ENCODE measurements at regions not wholly inside any gene's neighbourhood (a gene's known extent, or its start where the extent isn't known, plus 50 kb on each side); places are given as distances from the start of the nearest gene placed in this dataset.

DNA sequence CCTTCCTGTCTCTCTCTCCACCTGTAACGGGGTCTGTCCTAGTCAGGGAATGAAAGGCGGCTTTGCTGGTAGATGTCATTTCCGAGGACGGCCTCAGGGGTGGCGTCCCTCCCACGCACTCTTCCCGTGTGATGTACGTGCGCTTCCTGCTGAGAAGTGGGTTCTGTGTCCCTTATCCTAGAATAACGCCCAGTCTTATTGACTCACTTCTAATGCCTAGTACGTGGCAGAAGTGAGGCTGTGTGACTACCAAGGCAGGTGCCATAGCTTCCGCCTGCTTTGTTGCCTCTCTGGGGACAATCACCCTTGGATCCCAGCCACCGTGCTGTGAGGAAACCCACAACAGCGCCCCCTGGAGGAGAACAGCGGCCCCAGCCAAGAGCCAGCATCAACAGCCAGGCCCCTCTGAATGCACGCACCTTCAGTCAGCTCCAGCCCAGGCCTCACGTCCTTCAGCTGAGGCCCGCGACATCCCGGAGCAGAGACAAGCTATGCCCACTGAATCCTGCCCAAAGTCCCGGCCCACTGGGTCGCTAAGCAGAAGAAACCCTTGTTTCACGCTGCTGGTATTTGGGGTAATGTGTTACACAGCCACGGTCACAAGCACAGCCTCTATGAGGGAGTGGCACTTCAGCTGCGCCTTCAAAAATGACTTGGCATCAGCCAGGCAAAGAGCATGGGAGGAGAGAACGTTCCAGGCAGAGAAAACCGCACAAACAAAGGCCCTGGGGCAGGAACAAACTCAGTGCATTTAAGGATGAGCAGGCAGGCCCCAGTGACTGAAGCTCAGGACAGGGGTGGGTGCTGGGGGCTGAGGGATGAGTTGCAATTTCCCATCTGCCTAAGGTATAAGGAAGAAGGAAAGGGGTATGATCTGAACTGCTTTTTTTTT lies 224.2 kb downstream of the NFATC2 start:
- no peak overlapping the region for H3K27ac Mint-ChIP-seq
- TF ChIP-seq CTCF (IDR thresholded peaks at IDR 0.05; ENCODE audit: unreplicated experiment in 3 of 3): peak; percentile 39 to 51 (median 40)
- H3K4me1 Mint-ChIP-seq: no peaks in the 10 kb centered on the region
- H3K36me3 Mint-ChIP-seq (ENCODE audit: low read depth): no peaks in the 10 kb centered on the region
- H3K27me3 Mint-ChIP-seq (ENCODE audit: low read depth): peaks cover 26% of the 10 kb centered on the region
- H3K9me3 Mint-ChIP-seq: peaks cover 2% of the 10 kb centered on the region
- no peak overlapping the region for H3K4me3 Mint-ChIP-seq

- H3K27ac Mint-ChIP-seq: no peak overlapping the region
These were observed 227.1 kb downstream of the NFATC2 start for GRCh38 chr20:51315390-51315789.

DNA sequence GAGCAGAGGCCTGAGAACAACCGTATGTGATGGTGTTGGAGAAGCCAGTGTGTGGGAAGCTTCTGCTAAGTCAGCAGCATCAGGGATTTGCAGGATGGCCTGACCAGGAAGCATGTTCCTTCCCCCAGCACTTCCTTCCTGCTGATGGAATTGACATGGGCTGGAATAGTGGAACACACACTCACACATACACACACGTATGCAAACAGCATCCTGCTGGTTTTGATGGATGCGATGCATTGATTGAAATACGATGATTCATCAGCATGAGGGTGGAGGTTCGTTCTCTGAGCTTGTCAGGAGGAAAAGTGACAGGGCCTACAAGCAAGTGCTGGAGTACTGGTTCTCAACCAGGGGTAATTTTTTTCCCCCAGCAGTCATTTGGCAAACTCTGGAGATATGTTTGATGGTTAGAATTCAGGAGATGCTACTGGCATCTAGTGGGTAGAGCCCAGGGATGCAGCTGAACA lies 229.1 kb downstream of the NFATC2 start:
- Mint-ChIP-seq H3K4me1 (peaks cover 11% of the 10 kb centered on the region), H3K9me3 (peaks cover 7% of the 10 kb centered on the region), H3K27me3 (ENCODE audit: low read depth) (peaks cover 30% of the 10 kb centered on the region), H3K27ac (no peak overlapping the region), H3K4me3 (no peak overlapping the region), H3K36me3 (ENCODE audit: low read depth) (no peaks in the 10 kb centered on the region)
- no peak for TF ChIP-seq CTCF (IDR thresholded peaks at IDR 0.05; ENCODE audit: unreplicated experiment in 3 of 3)

More at GRCh38 chr20:51315390-51315789, 227.1 kb downstream of the NFATC2 start:
- no peaks in the 10 kb centered on the region for H3K36me3 Mint-ChIP-seq (ENCODE audit: low read depth)
- peaks cover 27% of the 10 kb centered on the region for H3K27me3 Mint-ChIP-seq (ENCODE audit: low read depth)
- no peak for TF ChIP-seq CTCF (IDR thresholded peaks at IDR 0.05; ENCODE audit: unreplicated experiment in 3 of 3)
- H3K4me3 Mint-ChIP-seq: no peak overlapping the region
- peaks cover 11% of the 10 kb centered on the region for H3K4me1 Mint-ChIP-seq
- peaks cover 6% of the 10 kb centered on the region for H3K9me3 Mint-ChIP-seq

- H3K4me1 Mint-ChIP-seq: peaks cover 11% of the 10 kb centered on the region
- H3K4me3 Mint-ChIP-seq: no peak overlapping the region
- TF ChIP-seq CTCF (IDR thresholded peaks at IDR 0.05; ENCODE audit: unreplicated experiment in 3 of 3): no peak
- H3K36me3 Mint-ChIP-seq (ENCODE audit: low read depth): no peaks in the 10 kb centered on the region
- H3K9me3 Mint-ChIP-seq: peaks cover 7% of the 10 kb centered on the region
- peaks cover 29% of the 10 kb centered on the region for H3K27me3 Mint-ChIP-seq (ENCODE audit: low read depth)
- peak overlapping the region; percentile 39 to 52 (median 49) for H3K27ac Mint-ChIP-seq
These were observed 230.1 kb downstream of the NFATC2 start for GRCh38 chr20:51312480-51312783.

- Mint-ChIP-seq H3K36me3 (ENCODE audit: low read depth) (no peaks in the 10 kb centered on the region), H3K27me3 (ENCODE audit: low read depth) (peaks cover 29% of the 10 kb centered on the region), H3K27ac (peak overlapping the region; percentile 39 to 52 (median 49)), H3K9me3 (peaks cover 7% of the 10 kb centered on the region), H3K4me3 (no peak overlapping the region), H3K4me1 (peaks cover 11% of the 10 kb centered on the region)
- no peak for TF ChIP-seq CTCF (IDR thresholded peaks at IDR 0.05; ENCODE audit: unreplicated experiment in 3 of 3)
These were observed 230.7 kb downstream of the NFATC2 start for GRCh38 chr20:51311636-51312479.

All from nephron (organoid).